ENCODE measurements at regions not wholly inside any gene's neighbourhood (a gene's known extent, or its start where the extent isn't known, plus 50 kb on each side); places are given as distances from the start of the nearest gene placed in this dataset.

- Histone ChIP-seq H3K9me3 (peaks cover 36% of the 10 kb centered on the region), H3K36me3 (ENCODE audit: low read depth) (no peaks in the 10 kb centered on the region), H3K4me1 (ENCODE audit: low read depth) (no peaks in the 10 kb centered on the region), H3K4me3 (no peak overlapping the region)
- intact Hi-C loops (cut with DNase I, micrococcal nuclease), result no loop called here
- TF ChIP-seq, protein P1, sequence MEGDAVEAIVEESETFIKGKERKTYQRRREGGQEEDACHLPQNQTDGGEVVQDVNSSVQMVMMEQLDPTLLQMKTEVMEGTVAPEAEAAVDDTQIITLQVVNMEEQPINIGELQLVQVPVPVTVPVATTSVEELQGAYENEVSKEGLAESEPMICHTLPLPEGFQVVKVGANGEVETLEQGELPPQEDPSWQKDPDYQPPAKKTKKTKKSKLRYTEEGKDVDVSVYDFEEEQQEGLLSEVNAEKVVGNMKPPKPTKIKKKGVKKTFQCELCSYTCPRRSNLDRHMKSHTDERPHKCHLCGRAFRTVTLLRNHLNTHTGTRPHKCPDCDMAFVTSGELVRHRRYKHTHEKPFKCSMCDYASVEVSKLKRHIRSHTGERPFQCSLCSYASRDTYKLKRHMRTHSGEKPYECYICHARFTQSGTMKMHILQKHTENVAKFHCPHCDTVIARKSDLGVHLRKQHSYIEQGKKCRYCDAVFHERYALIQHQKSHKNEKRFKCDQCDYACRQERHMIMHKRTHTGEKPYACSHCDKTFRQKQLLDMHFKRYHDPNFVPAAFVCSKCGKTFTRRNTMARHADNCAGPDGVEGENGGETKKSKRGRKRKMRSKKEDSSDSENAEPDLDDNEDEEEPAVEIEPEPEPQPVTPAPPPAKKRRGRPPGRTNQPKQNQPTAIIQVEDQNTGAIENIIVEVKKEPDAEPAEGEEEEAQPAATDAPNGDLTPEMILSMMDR (IDR thresholded peaks at IDR 0.05), result no peak
- DNase-seq (no peak), ATAC-seq (no peak)
These were observed 144.3 kb upstream of the ADARB2 start for GRCh38 chr10:1881636-1882035.

DNA sequence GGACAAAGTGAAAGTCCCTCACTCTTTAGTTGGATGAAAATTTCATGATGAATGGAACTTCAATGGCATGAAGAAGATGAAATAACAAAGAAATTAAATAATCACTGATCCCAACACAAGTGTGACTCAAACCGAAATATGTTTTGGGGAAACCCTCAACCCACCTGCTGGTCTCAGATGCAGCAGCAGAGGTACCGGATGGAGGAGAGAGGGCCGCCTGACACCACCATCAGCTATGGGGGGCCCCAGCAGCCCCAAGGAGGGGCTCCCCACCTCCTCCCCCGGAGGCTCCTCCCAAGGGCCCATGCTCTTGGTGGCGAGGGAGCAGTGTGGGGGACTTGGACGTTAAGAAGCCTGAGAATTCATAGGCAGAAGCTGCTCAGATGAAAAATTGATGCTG lies 137.2 kb upstream of the ADARB2 start:
- no peaks in the 10 kb centered on the region for H3K36me3 ChIP-seq (ENCODE audit: low read depth)
- H3K4me3 ChIP-seq, result no peak overlapping the region
- DNase-seq, result no peak
- TF ChIP-seq, protein P1 (IDR thresholded peaks at IDR 0.05), result no peak
- peaks cover 16% of the 10 kb centered on the region for H3K9me3 ChIP-seq
- H3K4me1 ChIP-seq (ENCODE audit: low read depth), result no peaks in the 10 kb centered on the region
- intact Hi-C loops (cut with DNase I, micrococcal nuclease), result no loop called here
- ATAC-seq, result no peak

DNA sequence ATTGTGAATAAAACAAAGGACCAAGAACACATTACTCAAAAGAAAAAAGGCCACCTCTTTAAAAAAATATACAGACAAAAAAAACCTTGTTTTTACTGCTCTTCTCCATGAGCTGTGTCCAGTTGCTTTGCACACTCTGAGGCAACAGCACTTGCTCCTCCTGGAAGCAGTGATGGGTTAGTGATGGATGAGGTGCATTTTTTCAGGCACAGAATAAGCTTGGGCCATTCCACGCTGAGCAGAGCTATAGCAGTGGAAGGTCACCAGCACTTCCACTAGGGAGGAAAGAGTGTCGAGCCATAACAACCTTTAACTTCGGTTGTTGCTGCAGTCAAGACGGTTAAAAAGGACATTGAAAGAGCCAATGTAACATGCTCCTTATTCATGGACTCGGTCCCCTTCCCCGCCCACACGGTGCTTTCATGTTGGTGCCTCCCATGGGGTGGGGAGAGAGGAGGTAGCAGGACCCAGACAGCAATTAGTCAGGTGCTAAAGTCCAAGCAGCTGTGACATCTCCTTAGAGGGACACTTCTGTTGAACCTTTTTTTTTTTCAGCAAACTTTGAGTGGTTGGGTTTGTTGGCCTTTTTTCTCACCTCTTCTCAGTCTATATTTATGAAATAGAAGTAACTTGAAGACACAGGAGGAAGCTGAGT lies 136.5 kb upstream of the ADARB2 start:
- ATAC-seq (no peak), DNase-seq (no peak)
- no peak overlapping the region for H3K4me3 ChIP-seq
- peaks cover 20% of the 10 kb centered on the region for H3K9me3 ChIP-seq
- H3K36me3 ChIP-seq (ENCODE audit: low read depth), result no peaks in the 10 kb centered on the region
- TF ChIP-seq, protein P1 (IDR thresholded peaks at IDR 0.05), result no peak
- intact Hi-C loops (cut with DNase I, micrococcal nuclease), result no loop called here
- H3K4me1 ChIP-seq (ENCODE audit: low read depth), result no peaks in the 10 kb centered on the region

GRCh38 chr10:1872151-1872726 lies 134.9 kb upstream of the ADARB2 start:
- ATAC-seq (no peak), DNase-seq (no peak)
- Histone ChIP-seq H3K9me3 (peaks cover 22% of the 10 kb centered on the region), H3K4me1 (ENCODE audit: low read depth) (no peaks in the 10 kb centered on the region), H3K4me3 (no peak overlapping the region), H3K36me3 (ENCODE audit: low read depth) (no peaks in the 10 kb centered on the region)
- TF ChIP-seq, protein P1 (IDR thresholded peaks at IDR 0.05), result no peak
- intact Hi-C loops (cut with DNase I, micrococcal nuclease), result no loop called here

DNA sequence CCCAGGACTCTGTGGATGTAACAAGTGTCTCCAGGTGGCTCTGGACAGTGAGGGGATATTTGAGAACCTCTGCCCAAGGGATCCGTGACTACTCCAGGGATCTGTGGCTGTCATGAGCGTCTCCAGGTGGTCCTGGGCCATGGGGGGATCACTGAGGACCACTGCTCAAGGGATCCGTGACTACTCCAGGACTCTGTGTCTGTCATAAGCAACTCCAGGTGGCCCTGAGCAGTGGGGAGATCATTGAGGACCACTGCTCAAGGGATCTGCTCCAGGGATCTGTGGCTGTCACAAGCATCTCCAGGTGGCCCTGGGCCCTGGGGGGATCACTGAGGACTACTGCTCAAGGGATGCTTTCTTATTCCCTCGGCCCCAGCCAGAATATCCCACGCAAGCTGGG lies 133.2 kb upstream of the ADARB2 start:
- H3K9me3 ChIP-seq, result peaks cover 18% of the 10 kb centered on the region
- ATAC-seq, result no peak
- DNase-seq, result no peak
- intact Hi-C loops (cut with DNase I, micrococcal nuclease), result no loop called here
- no peaks in the 10 kb centered on the region for H3K4me1 ChIP-seq (ENCODE audit: low read depth)
- TF ChIP-seq, protein P1 (IDR thresholded peaks at IDR 0.05), result no peak
- H3K4me3 ChIP-seq, result no peak overlapping the region
- no peaks in the 10 kb centered on the region for H3K36me3 ChIP-seq (ENCODE audit: low read depth)

Measured in mucosa of descending colon (tissue), 3 donors.